ENCODE measurements at regions not wholly inside any gene's neighbourhood (a gene's known extent, or its start where the extent isn't known, plus 50 kb on each side); places are given as distances from the start of the nearest gene placed in this dataset.

DNA sequence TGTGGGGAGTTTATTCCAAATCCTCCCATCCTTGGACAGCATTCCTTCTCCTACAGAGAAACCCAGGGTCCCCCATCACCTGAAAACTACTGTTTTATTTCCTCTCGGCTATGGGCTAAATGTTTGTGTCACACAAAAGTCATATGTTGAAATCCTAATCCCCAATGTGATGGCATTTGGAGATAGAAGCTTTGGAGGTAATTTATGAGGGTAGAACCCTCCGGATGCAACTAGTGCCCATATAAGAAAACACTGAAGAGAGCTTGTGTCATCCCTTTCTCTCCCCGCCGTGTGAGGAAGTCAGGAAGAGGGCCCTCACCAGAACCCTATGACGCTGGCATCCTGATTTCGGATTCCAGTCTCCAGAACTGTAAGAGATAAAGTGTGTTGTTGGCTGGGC is 127.8 kb upstream of the NOCT start:
- Histone ChIP-seq H3K9me2 (replicated peaks; ENCODE audit: low read depth, low read length) (no peaks in the 10 kb centered on the region), H3K79me2 (ENCODE audit: insufficient read depth, low read length) (no peaks in the 10 kb centered on the region), H2AFZ (ENCODE audit: low read length) (no peak overlapping the region), H3K36me3 (ENCODE audit: insufficient read depth, low read length) (no peaks in the 10 kb centered on the region), H3K9ac (ENCODE audit: low read depth, low read length, poor library complexity, severe bottlenecking) (no peak overlapping the region), H4K20me1 (ENCODE audit: insufficient read depth, low read length, poor library complexity, severe bottlenecking) (no peaks in the 10 kb centered on the region), H3K27me3 (ENCODE audit: insufficient read depth, low read length, poor library complexity, severe bottlenecking) (no peaks in the 10 kb centered on the region), H3K4me2 (ENCODE audit: low read depth, low read length, poor library complexity, severe bottlenecking) (no peak overlapping the region), H3F3A (ENCODE audit: low read depth) (no peaks in the 10 kb centered on the region), H3K4me1 (ENCODE audit: insufficient read depth, low read length, poor library complexity, severe bottlenecking) (no peaks in the 10 kb centered on the region), H3K4me3 (ENCODE audit: low read length, poor library complexity, severe bottlenecking) (no peak overlapping the region), H3K9me3 (ENCODE audit: insufficient read depth, low read depth, low read length) (no peaks in the 10 kb centered on the region)
- TF ChIP-seq, protein P1, sequence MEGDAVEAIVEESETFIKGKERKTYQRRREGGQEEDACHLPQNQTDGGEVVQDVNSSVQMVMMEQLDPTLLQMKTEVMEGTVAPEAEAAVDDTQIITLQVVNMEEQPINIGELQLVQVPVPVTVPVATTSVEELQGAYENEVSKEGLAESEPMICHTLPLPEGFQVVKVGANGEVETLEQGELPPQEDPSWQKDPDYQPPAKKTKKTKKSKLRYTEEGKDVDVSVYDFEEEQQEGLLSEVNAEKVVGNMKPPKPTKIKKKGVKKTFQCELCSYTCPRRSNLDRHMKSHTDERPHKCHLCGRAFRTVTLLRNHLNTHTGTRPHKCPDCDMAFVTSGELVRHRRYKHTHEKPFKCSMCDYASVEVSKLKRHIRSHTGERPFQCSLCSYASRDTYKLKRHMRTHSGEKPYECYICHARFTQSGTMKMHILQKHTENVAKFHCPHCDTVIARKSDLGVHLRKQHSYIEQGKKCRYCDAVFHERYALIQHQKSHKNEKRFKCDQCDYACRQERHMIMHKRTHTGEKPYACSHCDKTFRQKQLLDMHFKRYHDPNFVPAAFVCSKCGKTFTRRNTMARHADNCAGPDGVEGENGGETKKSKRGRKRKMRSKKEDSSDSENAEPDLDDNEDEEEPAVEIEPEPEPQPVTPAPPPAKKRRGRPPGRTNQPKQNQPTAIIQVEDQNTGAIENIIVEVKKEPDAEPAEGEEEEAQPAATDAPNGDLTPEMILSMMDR (conservative IDR thresholded peaks at IDR 0.05; ENCODE audit: low read length): no peak
- TF ChIP-seq EZH2phosphoT487 (IDR thresholded peaks at IDR 0.05; ENCODE audit: borderline replicate concordance): no peak

DNA sequence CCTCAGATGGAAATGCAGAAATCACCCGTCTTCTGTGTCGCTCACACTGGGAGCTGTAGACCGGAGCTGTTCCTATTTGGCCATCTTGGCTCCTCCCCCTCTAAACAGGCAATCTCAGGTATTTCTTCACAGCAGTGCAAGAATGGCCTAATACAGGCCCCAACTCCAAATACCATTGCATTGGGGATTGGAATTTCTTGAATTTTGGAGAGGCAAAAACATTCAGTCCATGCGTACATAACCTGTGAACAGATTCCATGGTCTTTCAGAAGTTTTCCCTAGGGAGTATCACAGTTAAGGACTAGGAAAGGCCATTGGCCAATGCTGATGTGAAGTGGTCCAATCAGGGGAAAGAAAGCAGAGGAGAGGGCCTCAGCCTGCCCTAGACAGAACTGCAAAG is 128.2 kb upstream of the NOCT start:
- no peaks in the 10 kb centered on the region for H3K4me1 ChIP-seq (ENCODE audit: insufficient read depth, low read length, poor library complexity, severe bottlenecking)
- no peaks in the 10 kb centered on the region for H3K9me2 ChIP-seq (replicated peaks; ENCODE audit: low read depth, low read length)
- H3F3A ChIP-seq (ENCODE audit: low read depth): no peaks in the 10 kb centered on the region
- H3K79me2 ChIP-seq (ENCODE audit: insufficient read depth, low read length): no peaks in the 10 kb centered on the region
- no peaks in the 10 kb centered on the region for H4K20me1 ChIP-seq (ENCODE audit: insufficient read depth, low read length, poor library complexity, severe bottlenecking)
- no peak overlapping the region for H3K4me3 ChIP-seq (ENCODE audit: low read length, poor library complexity, severe bottlenecking)
- no peak overlapping the region for H2AFZ ChIP-seq (ENCODE audit: low read length)
- H3K9ac ChIP-seq (ENCODE audit: low read depth, low read length, poor library complexity, severe bottlenecking): no peak overlapping the region
- H3K36me3 ChIP-seq (ENCODE audit: insufficient read depth, low read length): no peaks in the 10 kb centered on the region
- TF ChIP-seq, protein P1 (conservative IDR thresholded peaks at IDR 0.05; ENCODE audit: low read length): no peak
- TF ChIP-seq EZH2phosphoT487 (IDR thresholded peaks at IDR 0.05; ENCODE audit: borderline replicate concordance): no peak
- no peaks in the 10 kb centered on the region for H3K27me3 ChIP-seq (ENCODE audit: insufficient read depth, low read length, poor library complexity, severe bottlenecking)
- no peaks in the 10 kb centered on the region for H3K9me3 ChIP-seq (ENCODE audit: insufficient read depth, low read depth, low read length)
- no peak overlapping the region for H3K4me2 ChIP-seq (ENCODE audit: low read depth, low read length, poor library complexity, severe bottlenecking)

DNA sequence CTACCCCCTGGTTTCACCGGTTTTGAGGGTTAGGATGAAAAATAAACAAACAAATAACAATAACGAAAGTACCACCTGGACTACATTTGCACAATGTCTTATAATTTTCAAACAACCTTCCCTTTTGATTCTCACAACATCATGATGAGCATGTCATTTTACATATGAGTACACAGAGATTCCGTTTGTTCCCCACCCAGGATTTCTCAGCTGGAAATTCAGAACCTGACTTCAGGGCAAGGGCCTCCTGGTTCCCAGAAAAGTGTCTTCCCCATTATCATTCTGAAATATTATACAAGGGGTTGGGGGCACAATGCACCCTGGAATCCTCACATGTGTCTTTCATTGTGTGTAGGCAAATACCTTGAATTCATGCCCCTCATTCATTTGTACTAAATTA is 135.8 kb upstream of the NOCT start:
- Histone ChIP-seq H3K4me3 (ENCODE audit: low read length, poor library complexity, severe bottlenecking) (no peak overlapping the region), H3K36me3 (ENCODE audit: insufficient read depth, low read length) (no peaks in the 10 kb centered on the region), H3K9me2 (replicated peaks; ENCODE audit: low read depth, low read length) (no peaks in the 10 kb centered on the region), H3K4me2 (ENCODE audit: low read depth, low read length, poor library complexity, severe bottlenecking) (no peak overlapping the region), H3K79me2 (ENCODE audit: insufficient read depth, low read length) (no peaks in the 10 kb centered on the region), H3K27me3 (ENCODE audit: insufficient read depth, low read length, poor library complexity, severe bottlenecking) (no peaks in the 10 kb centered on the region), H2AFZ (ENCODE audit: low read length) (no peak overlapping the region), H3K9me3 (ENCODE audit: insufficient read depth, low read depth, low read length) (no peaks in the 10 kb centered on the region), H3K4me1 (ENCODE audit: insufficient read depth, low read length, poor library complexity, severe bottlenecking) (no peaks in the 10 kb centered on the region), H4K20me1 (ENCODE audit: insufficient read depth, low read length, poor library complexity, severe bottlenecking) (no peaks in the 10 kb centered on the region), H3F3A (ENCODE audit: low read depth) (no peaks in the 10 kb centered on the region), H3K9ac (ENCODE audit: low read depth, low read length, poor library complexity, severe bottlenecking) (no peak overlapping the region)
- TF ChIP-seq EZH2phosphoT487 (IDR thresholded peaks at IDR 0.05; ENCODE audit: borderline replicate concordance): no peak
- TF ChIP-seq, protein P1 (conservative IDR thresholded peaks at IDR 0.05; ENCODE audit: low read length): no peak
